ENCODE measurements at regions not wholly inside any gene's neighbourhood (a gene's known extent, or its start where the extent isn't known, plus 50 kb on each side); places are given as distances from the start of the nearest gene placed in this dataset.
"Not testable (repeated sequence)": the region's sequence is repeated elsewhere in the genome, so short reads cannot be mapped to it uniquely, and the experiment has no call there.

DNA sequence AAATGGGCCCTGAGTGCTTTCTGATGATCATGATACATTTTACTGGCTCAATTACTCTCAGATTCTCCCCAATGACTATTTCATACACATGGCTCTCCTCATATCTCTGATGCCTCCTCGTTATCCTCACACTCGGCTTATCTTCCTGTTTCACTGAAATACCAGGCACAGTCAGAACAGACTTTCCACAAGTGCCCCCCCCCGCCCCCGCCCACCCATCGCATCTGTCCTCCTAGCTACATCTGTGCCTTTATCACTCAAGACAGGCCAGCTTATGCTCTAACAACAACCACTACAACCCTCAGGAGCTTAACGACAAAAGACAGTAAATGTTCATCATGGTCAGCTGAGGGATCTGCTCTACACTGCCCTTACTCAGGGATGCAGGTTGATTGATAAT, 610.6 kb upstream of the DIPK2B start:
- no peak for DNase-seq (ENCODE audit: low read depth)

DNA sequence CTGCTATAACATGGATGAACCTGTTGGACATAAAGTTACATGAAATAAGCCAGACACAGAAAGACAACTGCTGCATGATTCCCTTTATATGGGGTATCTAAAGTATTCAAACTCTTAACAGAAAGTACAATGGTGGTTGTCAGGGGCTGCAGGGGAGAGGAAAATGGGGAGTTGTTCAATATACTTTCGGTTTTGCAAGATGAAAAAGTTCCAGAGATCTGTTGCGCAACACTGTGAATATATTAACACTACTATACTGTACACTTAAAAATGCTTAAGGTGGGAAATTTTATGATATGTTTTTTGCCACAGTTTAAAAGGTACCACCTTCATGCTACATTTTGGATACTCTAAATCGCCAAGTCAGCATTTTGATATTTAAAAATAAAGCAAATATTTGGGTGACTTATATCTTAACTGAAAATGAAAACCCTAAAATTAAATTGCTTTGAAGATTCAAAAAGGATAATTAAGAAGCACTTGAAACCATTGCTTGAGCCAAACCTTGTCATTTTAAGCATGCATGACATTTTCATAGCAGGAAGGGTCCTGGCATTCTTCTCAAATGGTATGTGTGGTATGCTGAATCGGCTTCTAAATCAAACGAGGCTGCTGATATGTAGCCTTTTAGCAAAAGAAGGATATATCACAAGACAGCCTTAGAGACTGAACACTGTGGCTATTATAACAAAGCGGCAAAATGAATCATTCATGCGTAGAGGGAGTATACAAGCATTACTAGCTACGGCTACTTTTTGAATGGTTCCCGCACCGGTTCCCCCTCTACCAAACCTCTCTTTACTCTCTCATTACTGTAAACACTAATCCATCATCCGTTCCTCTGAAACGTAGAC, 607.1 kb upstream of the DIPK2B start:
- no peak for DNase-seq (ENCODE audit: low read depth)

DNA sequence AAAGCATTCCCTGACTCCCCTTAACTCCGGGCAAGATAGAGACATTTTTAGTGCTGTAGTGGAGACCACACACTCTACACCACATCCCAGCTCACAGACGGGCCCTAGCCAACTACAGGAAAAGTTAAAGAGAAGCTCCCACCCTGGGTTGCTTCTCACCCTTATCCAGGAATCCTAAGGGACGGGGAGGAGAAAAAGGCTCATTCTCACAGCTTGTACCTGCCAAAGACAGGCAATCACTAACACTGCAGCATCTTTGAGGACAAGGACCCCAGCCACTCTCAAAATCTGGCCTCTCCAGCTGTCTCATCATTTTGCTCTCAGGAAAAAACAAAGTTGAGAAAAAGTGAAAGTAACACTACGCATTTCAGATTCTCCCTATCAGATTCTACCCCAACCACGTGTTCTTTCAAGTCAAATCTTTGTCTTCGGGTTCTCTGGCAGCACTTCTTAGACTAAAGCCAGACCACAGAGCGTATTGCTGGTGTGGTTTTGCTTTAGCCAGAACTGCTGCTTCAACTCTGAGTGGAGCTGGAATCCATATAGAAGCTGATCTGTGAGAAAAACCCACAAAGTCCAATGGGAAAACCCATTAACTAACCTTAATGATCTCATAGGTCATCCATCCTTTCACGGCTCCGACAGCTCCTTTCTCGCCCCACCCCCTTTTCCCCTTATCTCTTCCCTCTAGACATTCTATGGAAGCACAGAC, 605.9 kb upstream of the DIPK2B start:
- DNase-seq (ENCODE audit: low read depth), result peak; percentile 65

DNA sequence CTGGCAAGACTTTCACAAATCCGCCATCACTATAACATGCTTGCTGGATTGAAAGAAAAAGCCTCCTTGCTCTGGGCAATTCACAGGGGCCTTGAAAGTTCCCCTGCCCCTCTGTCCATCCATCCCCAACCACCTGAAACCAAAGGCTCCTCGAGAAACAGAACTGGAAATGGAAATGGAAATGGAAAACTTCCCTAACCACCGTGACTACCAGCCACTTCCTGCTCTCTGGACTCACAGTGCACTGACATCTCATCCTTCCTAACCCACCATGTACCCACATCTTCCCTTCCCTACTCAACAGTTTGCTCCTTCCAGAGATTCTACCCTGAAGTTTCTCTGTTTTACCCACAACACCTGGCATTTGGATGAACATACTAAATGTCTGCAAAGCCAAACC, 603.6 kb upstream of the DIPK2B start:
- DNase-seq (ENCODE audit: low read depth), result no peak

DNA sequence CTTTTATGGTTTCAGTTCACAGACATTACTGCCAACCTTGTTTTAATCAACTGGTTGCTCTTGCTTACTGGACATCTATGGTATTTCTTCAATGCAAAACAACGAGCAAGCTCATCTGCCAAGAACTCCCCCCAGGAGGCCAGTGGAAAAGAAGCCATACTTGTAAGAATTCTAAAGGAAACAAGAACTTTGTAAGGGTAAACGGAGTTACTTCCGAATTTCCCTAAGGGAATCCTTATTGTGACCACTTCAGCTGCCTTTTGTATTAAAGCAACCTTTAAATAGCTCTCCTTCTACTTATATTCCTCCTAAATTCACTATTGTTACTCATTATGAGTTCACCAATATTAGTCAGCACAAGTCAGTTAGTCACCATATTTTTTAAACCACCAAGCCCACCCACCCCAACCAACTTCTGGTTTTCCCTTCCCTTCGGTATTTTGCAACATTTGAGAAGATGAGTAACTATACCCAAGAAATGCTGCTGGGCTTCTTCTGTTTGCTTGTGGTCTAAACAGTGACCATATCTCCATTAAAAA, 602.8 kb upstream of the DIPK2B start:
- DNase-seq (ENCODE audit: low read depth), result peak; percentile 81

DNA sequence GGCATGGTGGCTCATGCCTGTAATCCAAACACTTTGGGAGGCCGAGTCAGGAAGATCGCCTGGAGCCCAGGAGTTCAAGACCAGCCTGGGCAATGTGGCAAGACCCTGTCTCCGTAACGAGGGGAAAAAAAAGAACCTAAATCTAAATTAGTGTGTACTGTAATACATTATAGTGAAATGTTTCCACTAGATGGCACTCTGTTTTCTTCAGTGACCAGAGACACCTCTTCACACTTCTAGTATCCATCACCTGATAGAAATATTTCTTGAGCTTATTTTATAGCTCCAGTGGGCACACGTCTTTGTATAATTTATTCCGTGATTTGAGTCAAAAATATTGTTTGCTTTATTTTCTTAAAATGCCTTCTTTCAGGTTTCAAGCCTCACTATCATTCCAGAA, 600.9 kb upstream of the DIPK2B start:
- DNase-seq (ENCODE audit: low read depth), result no peak

DNA sequence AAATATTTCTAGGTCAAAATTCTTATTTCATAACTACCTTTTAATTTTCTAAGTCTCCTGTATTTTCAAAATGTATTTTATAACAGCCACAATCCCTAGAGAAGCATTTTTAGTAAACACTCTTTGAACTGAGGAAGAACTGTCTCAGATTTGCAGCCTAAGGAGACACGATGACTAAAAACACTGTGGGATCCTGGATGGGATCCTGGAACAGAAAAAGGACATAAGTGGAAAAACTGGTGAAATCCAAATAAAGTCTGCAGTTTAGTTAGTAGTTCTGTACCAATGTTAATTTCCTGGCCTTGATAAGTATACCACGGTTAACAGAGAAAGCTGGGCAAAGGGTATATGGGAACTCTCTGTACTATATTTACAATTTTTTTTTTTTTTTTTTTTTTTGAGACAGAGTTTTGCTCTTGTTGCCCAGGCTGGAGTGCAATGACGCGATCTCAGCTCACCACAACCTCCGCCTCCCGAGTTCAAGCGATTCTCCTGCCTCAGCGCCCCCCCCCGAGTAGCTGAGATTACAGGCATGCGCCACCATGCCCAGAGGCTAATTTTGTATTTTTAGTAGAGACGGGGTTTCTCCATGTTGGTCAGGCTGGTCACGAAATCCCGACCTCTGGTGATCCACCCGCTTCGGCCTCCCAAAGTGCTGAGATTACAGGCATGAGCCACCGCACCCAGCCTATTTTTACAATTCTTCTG, 600.2 kb upstream of the DIPK2B start:
- DNase-seq (ENCODE audit: low read depth), result not testable (repeated sequence)

DNA sequence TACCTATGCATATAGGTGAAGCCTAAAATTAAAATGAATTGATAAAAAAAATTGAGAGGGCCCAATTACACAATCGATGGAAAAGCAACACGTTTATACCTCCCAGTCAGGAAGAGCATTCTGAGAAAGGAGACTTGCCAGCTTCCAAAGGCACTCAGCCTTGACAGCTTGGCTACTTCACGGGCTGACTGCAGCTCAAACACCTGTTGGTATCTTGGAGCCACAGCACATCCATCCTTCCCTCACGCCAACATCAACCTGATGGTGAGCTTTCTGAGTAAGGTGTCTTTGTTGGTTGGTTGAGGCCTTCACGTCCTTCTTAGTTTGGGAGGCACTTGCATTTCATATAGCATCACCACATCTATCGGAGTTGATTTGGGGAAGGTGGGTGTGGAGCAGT, 598.9 kb upstream of the DIPK2B start:
- DNase-seq (ENCODE audit: low read depth), result no peak

DNA sequence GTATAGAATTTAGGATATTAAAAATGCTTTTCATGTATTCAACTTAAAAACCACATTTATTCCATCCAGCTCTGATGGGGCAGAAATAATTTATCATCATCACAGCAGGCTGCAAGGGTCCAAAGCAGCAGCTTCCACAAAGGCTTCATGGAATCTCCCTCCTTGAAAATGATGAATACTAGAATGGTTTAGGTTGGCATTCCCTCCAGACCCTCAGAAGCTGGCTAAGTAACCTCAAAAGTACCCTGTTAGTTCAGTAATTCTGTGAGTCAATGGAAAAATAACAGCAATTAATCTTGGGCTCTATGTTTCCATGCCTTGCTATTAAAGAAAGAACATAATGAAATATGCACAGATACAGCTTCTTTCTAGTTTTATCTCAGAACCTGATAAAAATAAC, 594.9 kb upstream of the DIPK2B start:
- DNase-seq (ENCODE audit: low read depth), result no peak

DNA sequence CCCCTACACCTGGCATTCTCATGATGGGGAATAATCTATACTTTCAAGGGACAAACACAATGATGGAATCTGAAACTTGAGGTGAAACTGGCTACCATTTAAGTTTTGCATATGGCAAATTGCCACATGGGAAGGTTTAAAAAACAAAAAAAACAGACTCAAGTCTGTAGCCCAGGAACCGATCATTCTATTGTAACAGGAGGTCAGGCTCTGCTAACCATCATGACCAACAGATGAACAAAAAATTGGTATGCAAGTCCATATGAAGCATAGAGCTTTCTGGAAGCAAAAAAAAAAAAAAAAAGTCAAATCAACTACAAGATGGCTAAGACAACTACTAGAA, 594.3 kb upstream of the DIPK2B start:
- no peak for DNase-seq (ENCODE audit: low read depth)

DNA sequence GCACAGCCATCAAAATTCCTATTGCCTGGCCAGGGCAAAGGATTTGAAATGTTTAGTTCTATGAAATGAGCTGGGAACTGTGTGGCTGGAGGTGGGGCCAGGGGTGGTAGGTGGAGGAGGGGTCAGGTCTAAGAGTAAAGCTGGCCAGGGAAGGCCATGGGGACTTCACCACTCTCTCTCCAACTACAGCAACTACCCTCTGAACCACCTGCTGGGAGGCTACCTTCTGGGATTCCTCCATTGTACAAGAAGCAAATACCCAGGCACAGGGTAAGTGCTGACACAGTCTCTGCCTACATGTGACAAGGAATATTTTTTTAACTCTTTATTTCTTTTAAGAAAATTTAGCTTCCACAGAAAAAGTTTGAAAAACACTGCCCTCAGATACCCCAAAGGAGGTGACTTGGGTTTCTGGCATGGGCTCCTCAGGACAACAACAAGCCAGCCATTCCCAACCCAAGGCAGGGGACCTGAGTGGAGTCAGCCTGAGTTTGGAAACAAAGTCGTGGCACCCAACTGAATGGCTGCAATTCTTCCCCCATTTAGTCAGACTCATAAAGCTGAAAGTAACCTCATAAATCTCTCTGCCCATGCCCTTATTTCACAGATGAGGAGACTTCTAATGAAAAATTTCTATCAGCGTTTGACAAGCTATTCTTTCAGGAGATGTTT, 593.8 kb upstream of the DIPK2B start:
- DNase-seq (ENCODE audit: low read depth), result no peak

DNA sequence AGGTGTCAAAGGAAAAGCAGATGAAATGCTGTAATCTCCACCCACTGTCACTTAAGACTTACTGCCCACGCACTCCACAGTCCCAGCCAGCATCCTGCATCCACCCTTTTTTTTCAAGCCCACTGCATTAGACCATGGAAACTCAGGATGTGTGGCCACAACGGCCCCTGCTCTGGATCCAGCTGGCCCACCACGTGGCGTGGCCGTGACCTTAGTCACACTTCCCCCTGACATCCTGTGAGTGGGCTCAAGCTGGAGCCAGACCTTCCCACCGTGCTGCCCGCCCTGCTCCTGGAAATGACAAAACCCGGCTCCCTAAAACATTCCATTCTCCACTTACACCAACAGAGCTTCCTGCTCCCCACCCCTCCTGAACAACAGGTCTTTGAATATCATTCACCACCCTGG, 588.3 kb upstream of the DIPK2B start:
- DNase-seq (ENCODE audit: low read depth), result no peak

DNA sequence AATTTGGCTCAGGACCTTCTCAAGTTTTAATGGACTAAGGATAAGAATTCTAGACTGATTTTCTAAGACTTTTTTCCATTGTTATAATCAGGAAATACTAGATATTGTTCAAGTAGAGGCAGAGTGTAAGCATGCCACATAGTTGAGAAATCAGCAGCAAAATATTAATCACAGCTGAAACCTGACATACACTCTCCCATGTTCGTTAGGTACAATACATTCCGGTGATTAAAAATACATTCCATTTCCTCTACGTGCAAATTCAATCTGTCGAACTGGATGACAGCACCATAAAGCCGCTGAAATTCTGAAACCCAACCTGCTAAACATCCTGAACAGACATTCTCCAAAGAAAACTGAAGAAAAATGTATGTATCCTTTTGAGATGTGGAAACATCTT, 587.6 kb upstream of the DIPK2B start:
- DNase-seq (ENCODE audit: low read depth), result no peak

DNA sequence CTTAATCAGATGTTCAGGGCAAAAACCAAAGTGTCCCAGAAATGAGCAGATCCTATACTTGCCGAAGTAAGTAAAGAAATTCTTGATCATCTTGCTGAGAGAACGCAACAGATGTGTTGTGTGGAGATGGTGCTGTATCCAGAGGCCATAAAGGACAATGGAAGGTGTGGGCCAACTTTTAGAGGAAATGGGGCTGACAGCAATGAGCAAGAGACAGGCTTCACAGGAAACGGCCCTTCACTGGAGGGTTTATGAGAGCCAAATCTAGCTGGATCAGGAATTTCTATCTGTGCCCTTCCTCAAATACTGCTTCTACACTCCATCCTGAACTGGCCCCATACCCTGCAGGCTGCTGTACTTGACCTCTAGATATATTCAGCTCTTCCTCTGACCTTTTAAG, 583.9 kb upstream of the DIPK2B start:
- no peak for DNase-seq (ENCODE audit: low read depth)

DNA sequence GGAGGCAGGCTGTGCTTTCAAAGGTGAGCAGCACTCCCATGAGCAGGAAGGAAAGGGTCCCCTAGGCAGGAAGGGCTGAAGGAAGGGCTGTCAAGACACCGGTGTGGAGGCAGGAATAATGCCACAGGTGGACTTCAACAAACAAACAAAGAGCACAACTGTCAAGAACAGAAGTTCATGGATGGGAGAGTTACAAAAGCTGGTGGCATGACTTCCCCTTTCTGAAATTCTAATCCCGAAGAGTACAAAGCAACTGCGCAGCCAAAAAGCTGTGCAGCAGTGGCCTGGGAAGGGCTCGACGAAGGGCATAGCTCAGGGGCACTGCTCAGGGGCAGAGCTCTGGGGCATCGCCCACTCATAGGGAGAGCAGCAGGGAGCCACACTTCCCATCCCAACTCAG, 582.3 kb upstream of the DIPK2B start:
- no peak for DNase-seq (ENCODE audit: low read depth)

DNA sequence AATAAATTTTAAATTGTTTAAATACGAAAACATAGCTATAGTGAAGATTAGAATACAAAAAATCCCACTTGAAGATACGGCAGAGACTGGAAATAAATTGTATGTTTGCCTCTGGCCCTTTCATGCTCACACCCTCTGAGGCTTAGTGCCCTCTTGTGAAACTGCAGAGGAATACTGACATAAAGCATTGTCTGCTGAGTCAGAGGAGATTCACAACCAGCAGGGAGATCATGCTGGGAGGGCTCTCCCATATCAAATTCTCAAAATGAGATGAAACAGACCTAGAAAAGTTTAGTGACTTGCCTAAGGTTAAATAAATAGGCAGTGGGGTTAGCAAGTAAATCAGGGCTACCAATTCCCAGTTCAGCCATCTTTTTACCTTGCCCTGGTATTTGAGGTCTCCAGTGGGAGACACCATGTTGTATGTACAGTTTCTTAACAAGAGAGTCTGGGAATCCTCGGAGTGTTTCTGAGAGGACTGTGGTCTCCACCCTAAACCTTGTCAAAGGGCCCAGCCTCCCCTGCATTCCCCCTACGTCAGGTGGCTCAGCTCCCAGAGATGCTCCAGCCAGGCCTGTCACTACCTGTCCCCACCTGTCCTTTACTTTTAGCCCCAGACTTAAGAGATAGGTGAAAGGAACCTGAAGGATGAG, 581.4 kb upstream of the DIPK2B start:
- DNase-seq (ENCODE audit: low read depth), result no peak

DNA sequence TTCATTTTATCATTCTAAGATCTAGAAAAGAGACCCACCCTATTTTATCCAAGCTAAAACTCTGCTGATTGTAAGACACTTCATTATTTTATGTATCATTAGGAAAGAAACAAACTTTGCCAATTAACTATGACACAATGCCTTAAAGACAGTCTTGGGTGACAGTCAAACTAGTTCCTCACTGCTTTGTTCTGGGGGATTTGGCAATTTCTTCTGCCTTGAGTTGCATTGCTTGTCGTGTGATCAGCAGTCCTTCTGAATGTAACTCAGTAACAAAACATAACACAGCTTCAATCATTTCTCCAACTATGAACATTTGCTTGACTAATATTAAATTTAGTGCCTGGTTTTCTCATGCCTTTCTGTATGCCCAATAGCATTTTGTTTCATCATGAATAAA, 577.9 kb upstream of the DIPK2B start:
- DNase-seq (ENCODE audit: low read depth), result no peak

DNA sequence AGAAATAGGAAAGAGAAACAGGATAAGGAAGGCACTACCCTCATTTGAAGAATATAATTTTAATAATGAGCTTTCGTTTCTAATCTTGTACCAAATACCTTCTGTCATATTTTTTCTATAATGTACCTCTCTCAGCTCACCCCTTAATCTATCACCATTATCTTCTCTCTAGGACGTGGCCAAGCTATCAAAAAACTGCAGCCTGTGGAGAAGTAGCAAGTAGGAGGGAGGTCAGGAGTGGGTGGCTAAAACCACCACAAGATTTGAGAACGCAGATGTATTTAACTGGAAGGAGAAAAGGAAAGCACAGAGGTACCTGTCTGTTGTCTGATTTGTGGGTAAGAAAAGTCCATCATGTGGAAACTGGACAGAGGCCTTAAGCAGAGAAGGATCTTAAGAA, 576.7 kb upstream of the DIPK2B start:
- DNase-seq (ENCODE audit: low read depth), result no peak

DNA sequence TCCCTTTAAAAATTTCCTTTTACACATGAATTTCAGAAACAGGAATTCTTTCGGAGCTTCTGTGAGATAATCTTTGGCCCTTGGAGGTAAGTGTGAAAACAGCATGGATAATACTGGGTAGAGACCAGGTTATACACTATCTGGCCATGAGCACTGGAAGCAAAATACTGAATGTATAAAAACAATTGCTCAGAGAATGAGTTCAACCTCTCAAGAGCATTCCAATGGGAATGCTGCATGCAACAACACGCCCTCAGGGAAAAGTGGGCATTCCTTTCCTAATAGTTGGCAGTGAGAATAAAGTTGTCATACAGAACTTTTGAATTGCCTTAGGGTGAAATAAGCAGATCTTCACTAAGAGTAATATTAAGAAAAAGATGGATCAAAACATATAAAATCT, 574.8 kb upstream of the DIPK2B start:
- no peak for DNase-seq (ENCODE audit: low read depth)

DNA sequence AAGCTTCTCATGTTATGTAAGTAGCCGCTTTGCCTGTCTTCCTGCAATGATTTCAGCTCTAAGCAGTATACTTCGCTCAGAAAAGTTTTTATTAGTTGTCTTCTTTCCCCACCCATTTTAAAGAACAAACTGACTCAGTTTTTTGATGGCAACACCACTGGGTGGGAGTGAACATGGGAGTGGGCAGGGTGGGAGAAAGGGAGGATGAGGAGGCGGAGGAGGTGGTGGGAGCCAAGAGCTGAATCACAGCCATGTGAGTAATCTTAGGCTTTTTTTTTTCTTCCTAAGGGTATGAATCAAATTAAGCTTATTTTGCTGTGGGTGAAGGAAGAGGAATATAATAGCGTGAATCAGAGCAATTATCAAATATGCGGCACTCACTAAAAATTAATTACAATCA, 574.3 kb upstream of the DIPK2B start:
- no peak for DNase-seq (ENCODE audit: low read depth)

DNA sequence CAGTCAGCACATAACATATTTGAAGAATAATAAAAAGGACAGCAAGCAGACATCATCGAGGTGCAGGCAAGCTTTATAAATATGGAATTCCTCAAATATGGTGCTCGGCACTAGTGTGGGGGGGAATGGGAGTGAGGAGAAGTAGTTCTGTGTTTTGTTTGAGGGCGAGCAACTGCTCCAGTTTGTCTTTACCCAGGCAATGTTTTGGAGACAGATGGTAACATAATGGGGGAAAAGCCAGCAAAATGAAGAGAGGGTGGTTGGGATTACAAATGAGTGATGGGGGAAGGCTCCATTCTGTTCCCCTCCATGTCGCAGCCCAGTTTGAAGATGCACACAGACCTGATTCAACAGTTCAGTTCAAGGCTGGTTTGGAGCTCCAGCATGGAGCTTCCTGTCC, 572.9 kb upstream of the DIPK2B start:
- no peak for DNase-seq (ENCODE audit: low read depth)

Data from HS-5 (cell line).